DMS 273 (cell line): ENCODE measurements at regions not wholly inside any gene's neighbourhood (a gene's known extent, or its start where the extent isn't known, plus 50 kb on each side); places are given as distances from the start of the nearest gene placed in this dataset.

ENCODE experiments used
- DNase-seq: peaks from one replicate; lab custom pipeline; 2025; ENCODE audit not compliant: unreplicated experiment; lab: John Stamatoyannopoulos, UW

GRCh38 chr1:115893545-115893944 is 52.6 kb upstream of the NHLH2 start:
- no peak for DNase-seq

- DNase-seq: no peak
Observed at GRCh38 chr1:115898020-115898419, 57.1 kb upstream of the NHLH2 start.

- no peak for DNase-seq
Observed at GRCh38 chr1:115900856-115901255, 59.9 kb upstream of the NHLH2 start.

- no peak for DNase-seq
Observed at GRCh38 chr1:115906627-115907026, 65.7 kb upstream of the NHLH2 start.

GRCh38 chr1:115907092-115907491 is 66.2 kb upstream of the NHLH2 start:
- DNase-seq: no peak

GRCh38 chr1:115908565-115909274 is 67.6 kb upstream of the SLC22A15 start:
- no peak for DNase-seq

- no peak for DNase-seq
Observed at GRCh38 chr1:115910231-115910630, 66.1 kb upstream of the SLC22A15 start.

- no peak for DNase-seq
Observed at GRCh38 chr1:115911294-115911693, 65.0 kb upstream of the SLC22A15 start.

GRCh38 chr1:115912116-115912515 is 64.2 kb upstream of the SLC22A15 start:
- DNase-seq: no peak

- DNase-seq: peak; percentile 37
Observed at GRCh38 chr1:115922801-115923200, 53.5 kb upstream of the SLC22A15 start.

- no peak for DNase-seq
Observed at GRCh38 chr1:115924770-115925169, 51.5 kb upstream of the SLC22A15 start.

GRCh38 chr1:115925467-115925866 is 50.8 kb upstream of the SLC22A15 start:
- no peak for DNase-seq
